ENCODE measurements at regions not wholly inside any gene's neighbourhood (a gene's known extent, or its start where the extent isn't known, plus 50 kb on each side); places are given as distances from the start of the nearest gene placed in this dataset.
"Not testable (repeated sequence)": the region's sequence is repeated elsewhere in the genome, so short reads cannot be mapped to it uniquely, and the experiment has no call there.

DNA sequence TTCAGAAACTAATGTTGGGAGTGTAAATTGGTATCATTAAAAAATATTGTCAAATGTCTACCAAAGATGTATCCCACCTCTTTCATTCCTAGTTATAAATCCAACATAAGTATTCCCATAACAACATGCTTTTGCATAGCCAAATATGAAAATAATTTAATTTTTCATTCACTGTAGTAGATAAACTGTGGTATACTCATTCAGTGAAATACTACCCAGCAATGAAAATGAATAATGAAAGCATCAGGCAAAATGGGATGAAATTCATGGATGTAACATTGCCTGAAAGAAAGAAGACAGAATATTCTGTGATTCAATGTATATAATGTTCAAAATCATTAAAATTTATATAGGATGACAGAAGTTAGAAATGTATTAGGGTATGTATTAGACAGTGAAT is 629.0 kb upstream of the MBL2 start:
- no peak for TF ChIP-seq EZH2 (IDR thresholded peaks at IDR 0.05)
- Histone ChIP-seq H3K27ac (no peak overlapping the region), H3K9me3 (ENCODE audit: low read depth, low read length) (no peaks in the 10 kb centered on the region), H3K36me3 (ENCODE audit: insufficient read depth, low read length) (no peaks in the 10 kb centered on the region), H3K4me3 (no peak overlapping the region), H3K9ac (ENCODE audit: insufficient read length) (no peak overlapping the region)
- no peak for DNase-seq (ENCODE audit: low read depth, low spot score)

DNA sequence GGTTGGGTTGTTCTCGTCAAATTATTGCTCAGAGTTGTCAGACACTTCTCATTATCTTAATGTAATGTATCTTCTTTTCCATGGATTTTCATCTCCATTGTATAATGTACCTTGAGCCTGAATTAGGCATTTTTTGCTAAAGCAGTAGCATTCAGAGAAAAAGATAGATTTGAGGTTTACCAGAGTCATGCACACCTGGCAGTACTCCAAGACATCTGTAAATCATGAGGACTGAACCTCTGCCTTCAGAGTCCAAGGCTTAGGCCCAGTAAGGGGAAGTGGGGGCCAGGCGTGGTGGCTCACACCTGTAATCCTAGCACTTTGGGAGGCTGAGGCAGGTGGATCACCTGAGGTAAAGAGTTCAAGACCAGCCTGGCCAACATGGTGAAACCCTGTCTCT is 624.3 kb upstream of the MBL2 start:
- H3K27ac ChIP-seq: no peak overlapping the region
- no peaks in the 10 kb centered on the region for H3K36me3 ChIP-seq (ENCODE audit: insufficient read depth, low read length)
- TF ChIP-seq FOXP2 (optimal IDR thresholded peaks at IDR 0.05; ENCODE audit: control extremely low read depth, extremely low read length, insufficient read depth) (no peak), EZH2 (IDR thresholded peaks at IDR 0.05) (no peak), POLR2AphosphoS5 (IDR thresholded peaks at IDR 0.05; ENCODE audit: borderline replicate concordance, low read depth, low read length) (no peak)
- no peak overlapping the region for H3K9ac ChIP-seq (ENCODE audit: insufficient read length)
- no peak for DNase-seq (ENCODE audit: low read depth, low spot score)
- H3K9me3 ChIP-seq (ENCODE audit: low read depth, low read length): no peaks in the 10 kb centered on the region
- no peak overlapping the region for H3K4me3 ChIP-seq

DNA sequence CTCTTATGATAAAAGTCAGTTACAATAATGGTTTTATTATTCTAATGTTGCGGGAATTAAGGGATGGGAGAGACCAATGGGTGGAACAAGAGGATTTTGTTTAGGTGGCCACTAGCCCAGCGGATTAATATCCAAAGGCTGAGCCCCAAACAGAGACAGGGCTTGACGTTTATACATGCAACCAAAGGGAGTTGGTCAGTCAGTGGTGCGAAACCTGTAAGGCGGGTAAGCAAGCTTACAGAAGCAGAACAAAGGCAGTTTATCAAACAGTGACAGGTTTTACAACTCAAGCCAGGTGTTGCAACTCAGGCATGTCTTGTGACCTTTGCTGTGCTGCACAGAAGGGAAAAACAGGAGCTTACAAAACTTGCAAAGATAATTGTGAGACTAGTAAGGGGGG is 622.9 kb upstream of the MBL2 start:
- Histone ChIP-seq H3K36me3 (ENCODE audit: insufficient read depth, low read length) (no peaks in the 10 kb centered on the region), H3K4me3 (no peak overlapping the region), H3K9me3 (ENCODE audit: low read depth, low read length) (no peaks in the 10 kb centered on the region), H3K9ac (ENCODE audit: insufficient read length) (no peak overlapping the region), H3K27ac (no peak overlapping the region)
- no peak for DNase-seq (ENCODE audit: low read depth, low spot score)
- TF ChIP-seq EZH2 (IDR thresholded peaks at IDR 0.05) (no peak), FOXP2 (optimal IDR thresholded peaks at IDR 0.05; ENCODE audit: control extremely low read depth, extremely low read length, insufficient read depth) (no peak), POLR2AphosphoS5 (IDR thresholded peaks at IDR 0.05; ENCODE audit: borderline replicate concordance, low read depth, low read length) (no peak)

DNA sequence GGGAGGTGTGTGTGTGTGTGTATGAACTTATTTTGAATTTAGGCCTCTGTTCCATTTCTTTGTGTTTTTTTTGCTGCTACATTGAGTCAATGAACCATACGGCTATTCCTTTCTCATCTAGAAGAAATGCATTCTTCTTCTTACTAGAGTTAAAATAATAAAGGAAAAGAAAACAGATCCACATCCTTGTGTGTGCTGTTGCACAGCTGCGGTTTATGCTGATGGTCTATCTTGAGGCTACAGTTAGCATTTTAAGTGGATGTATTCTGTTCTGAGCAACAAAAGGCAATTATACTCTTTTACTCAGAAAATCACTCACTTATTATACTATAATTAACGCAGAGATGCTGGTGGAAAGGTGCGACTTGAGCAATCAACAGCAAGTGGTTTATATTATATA is 615.0 kb upstream of the MBL2 start:
- no peak for DNase-seq (ENCODE audit: low read depth, low spot score)
- Histone ChIP-seq H3K36me3 (ENCODE audit: insufficient read depth, low read length) (no peaks in the 10 kb centered on the region), H3K9ac (ENCODE audit: insufficient read length) (no peak overlapping the region), H3K27ac (no peak overlapping the region), H3K4me3 (no peak overlapping the region), H3K9me3 (ENCODE audit: low read depth, low read length) (no peaks in the 10 kb centered on the region)
- TF ChIP-seq POLR2AphosphoS5 (IDR thresholded peaks at IDR 0.05; ENCODE audit: borderline replicate concordance, low read depth, low read length) (no peak), EZH2 (IDR thresholded peaks at IDR 0.05) (no peak), FOXP2 (optimal IDR thresholded peaks at IDR 0.05; ENCODE audit: control extremely low read depth, extremely low read length, insufficient read depth) (no peak)

DNA sequence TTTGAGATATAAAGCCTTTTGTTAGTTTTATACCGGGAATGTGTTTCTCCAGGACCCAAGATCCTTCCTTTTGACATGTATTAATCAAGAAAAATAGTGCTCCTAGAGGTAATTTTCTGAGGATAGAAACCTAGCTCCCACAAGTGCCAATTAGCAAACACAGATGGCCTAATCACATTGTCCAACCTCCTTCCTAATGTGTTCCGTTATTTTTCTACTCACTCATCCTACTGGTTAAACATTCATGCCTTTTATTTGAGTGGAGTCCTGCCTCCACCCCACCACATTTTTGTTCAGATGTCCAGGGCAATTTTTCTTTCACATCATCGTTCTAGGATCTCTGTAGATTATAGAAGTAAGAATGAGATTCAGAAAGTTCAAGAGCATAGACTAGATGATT is 610.0 kb upstream of the MBL2 start:
- Histone ChIP-seq H3K4me3 (no peak overlapping the region), H3K36me3 (ENCODE audit: insufficient read depth, low read length) (no peaks in the 10 kb centered on the region), H3K9me3 (ENCODE audit: low read depth, low read length) (no peaks in the 10 kb centered on the region), H3K27ac (no peak overlapping the region), H3K9ac (ENCODE audit: insufficient read length) (no peak overlapping the region)
- no peak for TF ChIP-seq POLR2AphosphoS5 (IDR thresholded peaks at IDR 0.05; ENCODE audit: borderline replicate concordance, low read depth, low read length)
- TF ChIP-seq EZH2 (IDR thresholded peaks at IDR 0.05): no peak
- no peak for TF ChIP-seq FOXP2 (optimal IDR thresholded peaks at IDR 0.05; ENCODE audit: control extremely low read depth, extremely low read length, insufficient read depth)
- DNase-seq (ENCODE audit: low read depth, low spot score): no peak

- no peak for TF ChIP-seq POLR2AphosphoS5 (IDR thresholded peaks at IDR 0.05; ENCODE audit: borderline replicate concordance, low read depth, low read length)
- no peak for TF ChIP-seq EZH2 (IDR thresholded peaks at IDR 0.05)
- TF ChIP-seq FOXP2 (optimal IDR thresholded peaks at IDR 0.05; ENCODE audit: control extremely low read depth, extremely low read length, insufficient read depth): no peak
- no peaks in the 10 kb centered on the region for H3K9me3 ChIP-seq (ENCODE audit: low read depth, low read length)
- no peak for DNase-seq (ENCODE audit: low read depth, low spot score)
- no peak overlapping the region for H3K27ac ChIP-seq
- no peak overlapping the region for H3K9ac ChIP-seq (ENCODE audit: insufficient read length)
- H3K4me3 ChIP-seq: no peak overlapping the region
- no peaks in the 10 kb centered on the region for H3K36me3 ChIP-seq (ENCODE audit: insufficient read depth, low read length)
These were observed 607.4 kb upstream of the MBL2 start for GRCh38 chr10:53379956-53380355.

- DNase-seq (ENCODE audit: low read depth, low spot score): no peak
- H3K36me3 ChIP-seq (ENCODE audit: insufficient read depth, low read length): no peaks in the 10 kb centered on the region
- H3K27ac ChIP-seq: no peak overlapping the region
- H3K9me3 ChIP-seq (ENCODE audit: low read depth, low read length): no peaks in the 10 kb centered on the region
- TF ChIP-seq POLR2AphosphoS5 (IDR thresholded peaks at IDR 0.05; ENCODE audit: borderline replicate concordance, low read depth, low read length): no peak
- no peak for TF ChIP-seq FOXP2 (optimal IDR thresholded peaks at IDR 0.05; ENCODE audit: control extremely low read depth, extremely low read length, insufficient read depth)
- no peak for TF ChIP-seq EZH2 (IDR thresholded peaks at IDR 0.05)
- no peak overlapping the region for H3K4me3 ChIP-seq
- H3K9ac ChIP-seq (ENCODE audit: insufficient read length): no peak overlapping the region
These were observed 597.8 kb upstream of the MBL2 start for GRCh38 chr10:53370347-53370746.

GRCh38 chr10:53361936-53362335 is 589.4 kb upstream of the MBL2 start:
- TF ChIP-seq EZH2 (IDR thresholded peaks at IDR 0.05) (no peak), POLR2AphosphoS5 (IDR thresholded peaks at IDR 0.05; ENCODE audit: borderline replicate concordance, low read depth, low read length) (no peak), FOXP2 (optimal IDR thresholded peaks at IDR 0.05; ENCODE audit: control extremely low read depth, extremely low read length, insufficient read depth) (no peak)
- Histone ChIP-seq H3K9me3 (ENCODE audit: low read depth, low read length) (no peaks in the 10 kb centered on the region), H3K4me3 (no peak overlapping the region), H3K36me3 (ENCODE audit: insufficient read depth, low read length) (no peaks in the 10 kb centered on the region), H3K9ac (ENCODE audit: insufficient read length) (no peak overlapping the region), H3K27ac (no peak overlapping the region)
- DNase-seq (ENCODE audit: low read depth, low spot score): no peak

DNA sequence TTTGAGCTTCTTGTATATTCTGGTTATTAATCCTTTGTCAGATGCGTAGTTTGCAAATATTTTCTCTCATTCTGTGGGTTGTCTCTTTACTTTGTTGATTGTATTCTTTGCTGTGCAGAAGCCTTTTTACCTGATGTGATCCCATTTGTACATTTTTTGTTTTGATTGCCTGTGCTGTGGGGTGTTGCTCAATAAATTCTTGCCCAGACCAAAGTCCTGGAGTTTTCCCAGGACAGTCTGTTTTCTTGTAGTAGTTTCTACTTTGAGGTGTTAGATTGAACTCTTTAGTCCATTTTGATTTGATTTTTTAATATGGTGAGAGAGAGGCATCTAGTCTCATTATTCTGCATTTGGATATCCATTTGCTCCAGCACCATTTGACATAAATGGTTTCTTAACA is 588.7 kb upstream of the MBL2 start:
- Histone ChIP-seq H3K4me3 (no peak overlapping the region), H3K9me3 (ENCODE audit: low read depth, low read length) (no peaks in the 10 kb centered on the region), H3K27ac (no peak overlapping the region), H3K36me3 (ENCODE audit: insufficient read depth, low read length) (no peaks in the 10 kb centered on the region), H3K9ac (ENCODE audit: insufficient read length) (no peak overlapping the region)
- TF ChIP-seq POLR2AphosphoS5 (IDR thresholded peaks at IDR 0.05; ENCODE audit: borderline replicate concordance, low read depth, low read length) (no peak), EZH2 (IDR thresholded peaks at IDR 0.05) (no peak), FOXP2 (optimal IDR thresholded peaks at IDR 0.05; ENCODE audit: control extremely low read depth, extremely low read length, insufficient read depth) (no peak)
- no peak for DNase-seq (ENCODE audit: low read depth, low spot score)

- not testable (repeated sequence) for H3K9me3 ChIP-seq (ENCODE audit: low read depth, low read length); DNase-seq (ENCODE audit: low read depth, low spot score); H3K9ac ChIP-seq (ENCODE audit: insufficient read length); H3K36me3 ChIP-seq (ENCODE audit: insufficient read depth, low read length); H3K4me3 ChIP-seq; H3K27ac ChIP-seq
These were observed 586.4 kb upstream of the MBL2 start for GRCh38 chr10:53358978-53359377.

Measured in SK-N-MC (cell line).